ENCODE measurements at regions not wholly inside any gene's neighbourhood (a gene's known extent, or its start where the extent isn't known, plus 50 kb on each side); places are given as distances from the start of the nearest gene placed in this dataset.

DNA sequence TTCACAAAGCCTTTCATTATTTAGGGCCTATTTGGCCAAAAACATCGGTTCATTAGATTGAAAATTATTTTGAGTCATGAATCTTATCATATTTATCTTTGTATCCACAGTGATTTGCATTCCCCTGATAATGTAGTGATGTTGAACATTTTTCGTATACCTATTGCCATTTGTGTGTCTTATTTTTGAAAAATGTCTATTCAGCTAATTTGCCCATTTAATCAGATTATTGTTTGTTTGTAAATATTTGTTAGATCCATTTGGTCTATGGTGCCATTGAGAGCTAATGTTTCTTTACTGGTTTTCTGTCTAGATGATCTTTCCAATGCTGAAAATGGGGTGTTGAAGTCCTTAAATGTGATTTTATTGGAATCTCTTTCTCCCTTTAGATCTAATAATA, 439.2 kb upstream of the TYRP1 start:
- no peak overlapping the region for H3K18ac ChIP-seq (ENCODE audit: low read depth, low read length)
- H2BK5ac ChIP-seq (ENCODE audit: low read depth, low read length, poor library complexity, severe bottlenecking), result no peak overlapping the region
- no peaks in the 10 kb centered on the region for H3K36me3 ChIP-seq (ENCODE audit: control insufficient read depth, insufficient read depth, low read length)
- H3K14ac ChIP-seq (replicated peaks; ENCODE audit: low read depth, low read length), result no peak overlapping the region
- no peak overlapping the region for H3K4me2 ChIP-seq (ENCODE audit: low read depth, low read length)
- no peak overlapping the region for H2BK20ac ChIP-seq (ENCODE audit: low read depth, low read length)
- H3K4me1 ChIP-seq (ENCODE audit: control insufficient read depth, insufficient read depth, low read length), result no peaks in the 10 kb centered on the region
- no peak overlapping the region for H3K27ac ChIP-seq (ENCODE audit: insufficient read depth, low read length)
- no peak overlapping the region for H2BK120ac ChIP-seq (ENCODE audit: low read depth, low read length)
- H3K9me1 ChIP-seq (ENCODE audit: insufficient read depth, low read length), result no peaks in the 10 kb centered on the region
- no peak overlapping the region for H2AK5ac ChIP-seq (ENCODE audit: low read depth, low read length)
- ATAC-seq (ENCODE audit: low read depth), result no peak
- peaks cover 14% of the 10 kb centered on the region for H3K9me3 ChIP-seq (ENCODE audit: control insufficient read depth, insufficient read depth, low read length)
- dilution Hi-C loops (cut with HindIII; ENCODE audit: low sequenced_read_pairs, unreplicated experiment) (no loop called here), intact Hi-C loops (cut with micrococcal nuclease) (no loop called here), in situ Hi-C loops (cut with MboI; ENCODE audit: low sequenced_read_pairs) (no loop called here)
- H3K23ac ChIP-seq (ENCODE audit: low read depth, low read length), result no peak overlapping the region
- H4K5ac ChIP-seq (ENCODE audit: low read depth, low read length), result no peak overlapping the region
- ChIA-PET CTCF (no interaction called here), POLR2A (ENCODE audit: unreplicated experiment) (no interaction called here)
- H3K4ac ChIP-seq (ENCODE audit: low read depth, low read length), result no peak overlapping the region
- H4K20me1 ChIP-seq (ENCODE audit: insufficient read depth, low read length), result no peaks in the 10 kb centered on the region
- H4K8ac ChIP-seq (ENCODE audit: low read depth in 2 of 2, low read length in 2 of 2), result no peak overlapping the region
- H3K4me3 ChIP-seq (ENCODE audit: insufficient read depth, low read depth, low read length), result no peak overlapping the region
- no CpG with 5 or more reads among the region's 2 CpGs for WGBS, 2 experiments (ENCODE audit: extremely low coverage in 2 of 2, insufficient read length in 1 of 2)
- no peak overlapping the region for H2AFZ ChIP-seq (replicated peaks; ENCODE audit: low read length, poor library complexity)
- no peak overlapping the region for H3K9ac ChIP-seq (ENCODE audit: low read depth, low read length)
- no peak overlapping the region for H4K91ac ChIP-seq (ENCODE audit: insufficient read depth, low read depth, low read length)
- H3K56ac ChIP-seq (ENCODE audit: extremely low read depth, insufficient read depth, low read length), result no peak overlapping the region
- DNase-seq, result no peak
- H2AK9ac ChIP-seq (replicated peaks; ENCODE audit: low read depth, low read length, poor library complexity), result no peak overlapping the region
- no TSS peak for BruUV-seq (replicated peaks)
- H3K79me1 ChIP-seq (ENCODE audit: low read depth in 1 of 2, low read length in 2 of 2), result no peaks in the 10 kb centered on the region
- no peaks in the 10 kb centered on the region for H3K27me3 ChIP-seq (ENCODE audit: control insufficient read depth, insufficient read depth, low read length)
- TF ChIP-seq MAFK (IDR thresholded peaks at IDR 0.05; ENCODE audit: low read depth, low read length) (peak; percentile 91), MXI1 (IDR thresholded peaks at IDR 0.05; ENCODE audit: borderline replicate concordance, low read depth, low read length) (no peak)
- no peak overlapping the region for H2BK15ac ChIP-seq (ENCODE audit: low read depth, low read length)

Data from IMR-90 (cell line).